ENCODE measurements at regions not wholly inside any gene's neighbourhood (a gene's known extent, or its start where the extent isn't known, plus 50 kb on each side); places are given as distances from the start of the nearest gene placed in this dataset.

DNA sequence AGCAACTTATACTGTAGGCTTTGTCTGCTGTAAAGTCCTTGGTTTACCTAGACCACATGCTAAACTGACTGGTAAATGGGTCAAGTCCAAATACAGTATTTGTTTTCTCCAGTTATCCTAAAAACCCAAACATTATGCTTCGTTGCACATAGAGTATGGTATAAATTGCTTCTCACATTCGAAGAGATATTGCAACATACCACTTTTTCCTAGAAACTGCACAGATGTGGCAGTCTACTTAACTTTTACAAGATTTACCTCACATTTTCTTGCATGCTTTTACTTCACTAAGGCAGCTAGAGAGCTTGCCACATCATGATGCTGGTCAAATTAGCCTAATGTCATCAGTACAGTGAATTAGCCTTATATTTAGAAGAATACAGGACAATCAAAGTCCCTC, 66.0 kb upstream of the SCN7A start:
- no peak for DNase-seq (ENCODE audit: low read depth)

DNA sequence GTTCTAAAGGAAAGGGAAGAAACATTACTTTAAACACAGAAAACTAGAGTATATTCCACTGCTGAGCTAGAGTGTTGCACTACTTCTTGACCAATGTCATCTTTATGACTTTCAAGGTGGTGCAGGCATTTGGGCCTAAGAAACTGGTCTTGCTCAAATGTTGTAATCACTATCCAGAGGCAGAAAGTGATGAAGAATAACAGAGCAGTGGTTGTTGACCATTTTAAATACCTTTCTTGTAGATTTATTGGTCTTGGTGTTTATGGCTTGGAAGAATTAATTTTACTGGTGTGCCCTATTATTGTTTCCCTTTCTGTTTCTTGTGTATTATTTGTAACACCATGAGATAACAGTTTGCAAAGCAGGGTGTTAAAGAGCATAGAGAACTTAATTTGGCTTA, 56.9 kb upstream of the SCN7A start:
- DNase-seq (ENCODE audit: low read depth) = no peak

DNA sequence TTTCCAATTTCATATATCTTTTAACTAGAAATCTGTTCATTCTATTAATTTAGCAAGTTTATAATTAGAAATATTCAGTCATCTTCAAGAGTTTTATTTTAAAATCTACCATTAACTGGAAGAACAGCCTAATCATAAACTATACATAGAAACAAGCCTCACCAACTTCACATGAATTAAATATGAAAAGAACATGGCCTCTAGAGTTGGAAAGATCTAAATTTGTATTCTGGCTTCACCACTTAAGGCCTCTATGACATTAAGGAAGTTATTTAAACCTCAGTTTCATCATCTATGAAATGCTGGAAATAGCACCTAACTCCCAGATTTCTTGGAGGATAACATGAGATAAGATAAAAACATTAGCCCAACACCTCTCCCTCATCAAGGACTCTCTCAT, 51.4 kb upstream of the SCN7A start:
- no peak for DNase-seq (ENCODE audit: low read depth)
